ENCODE measurements at regions not wholly inside any gene's neighbourhood (a gene's known extent, or its start where the extent isn't known, plus 50 kb on each side); places are given as distances from the start of the nearest gene placed in this dataset.

DNA sequence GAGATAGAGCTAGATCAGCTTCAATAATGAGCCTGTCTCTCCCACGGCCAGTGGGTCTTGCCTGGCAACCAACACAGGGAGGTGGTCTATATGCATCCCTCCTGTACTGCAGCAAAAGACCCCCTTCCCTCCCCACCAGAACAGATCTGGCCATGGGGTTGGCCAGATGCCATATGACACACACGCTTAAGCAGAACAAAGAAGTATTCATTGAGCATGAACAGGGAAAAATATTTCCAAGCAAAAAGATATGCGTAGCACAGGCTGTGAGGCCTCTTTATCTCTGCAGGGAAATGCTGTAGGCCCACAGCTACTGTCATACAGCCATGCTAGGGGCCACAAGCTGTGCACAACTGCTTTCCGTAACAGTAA lies 73.4 kb upstream of the NRSN1 start:
- H3K79me2 ChIP-seq (ENCODE audit: control insufficient read depth, insufficient read depth, low read length): no peaks in the 10 kb centered on the region
- H3K9me3 ChIP-seq (replicated peaks; ENCODE audit: control insufficient read depth, insufficient read depth, low read length): no peaks in the 10 kb centered on the region
- H3K4me1 ChIP-seq (ENCODE audit: control insufficient read depth, extremely low read depth, insufficient read depth, low read length): no peaks in the 10 kb centered on the region
- no peaks in the 10 kb centered on the region for H3K9me1 ChIP-seq (replicated peaks; ENCODE audit: control insufficient read depth, extremely low read depth, insufficient read depth, low read length)
- no peak overlapping the region for H3K4me2 ChIP-seq (ENCODE audit: insufficient read depth, low read length)
- dilution Hi-C loops (cut with MboI; ENCODE audit: extremely low pct_ligation_motif_present, low sequenced_read_pairs) (no loop called here), intact Hi-C loops (cut with micrococcal nuclease) (no loop called here)
- CTCF ChIA-PET: no interaction called here
- POLR2A ChIA-PET: no interaction called here
- H3K36me3 ChIP-seq (ENCODE audit: control insufficient read depth in 2 of 2, extremely low read depth in 1 of 2, insufficient read depth in 2 of 2, low read length in 2 of 2): no peaks in the 10 kb centered on the region
- FAIRE-seq (no peak), DNase-seq (ENCODE audit: low read depth, low spot score) (no peak)
- BruUV-seq (replicated peaks): no TSS peak
- H3K9ac ChIP-seq (replicated peaks; ENCODE audit: extremely low read depth, insufficient read depth, low read length): no peak overlapping the region
- H3K27ac ChIP-seq (ENCODE audit: insufficient read depth, low read depth, low read length): no peak overlapping the region
- no peak overlapping the region for H3K4me3 ChIP-seq (replicated peaks in 1 of 3; ENCODE audit: insufficient read depth in 1 of 3, low read depth in 1 of 3, low read length in 3 of 3)
- no peaks in the 10 kb centered on the region for H4K20me1 ChIP-seq (replicated peaks; ENCODE audit: control insufficient read depth, extremely low read depth, insufficient read depth, low read length)
- H2AFZ ChIP-seq (ENCODE audit: low read depth, low read length): no peak overlapping the region
- TF ChIP-seq EZH2 (IDR thresholded peaks at IDR 0.05; ENCODE audit: borderline replicate concordance, low read depth, low read length, severe bottlenecking) (no peak), POLR2A (IDR thresholded peaks at IDR 0.05; ENCODE audit: low read depth, low read length) (no peak), FOS (IDR thresholded peaks at IDR 0.05; ENCODE audit: borderline replicate concordance, insufficient read depth, low read length) (no peak), MYC (IDR thresholded peaks at IDR 0.05; ENCODE audit: low read depth, low read length) (no peak), JUN (IDR thresholded peaks at IDR 0.05; ENCODE audit: borderline replicate concordance, insufficient read depth, insufficient read length, low read depth) (no peak), POLR2AphosphoS5 (IDR thresholded peaks at IDR 0.05; ENCODE audit: insufficient read depth, low read depth, low read length) (no peak), GATA2 (IDR thresholded peaks at IDR 0.05; ENCODE audit: insufficient read depth, insufficient read length, low read depth, low read length) (no peak), MAX (IDR thresholded peaks at IDR 0.05; ENCODE audit: insufficient read depth, insufficient read length) (no peak)
- TF ChIP-seq, protein P1, sequence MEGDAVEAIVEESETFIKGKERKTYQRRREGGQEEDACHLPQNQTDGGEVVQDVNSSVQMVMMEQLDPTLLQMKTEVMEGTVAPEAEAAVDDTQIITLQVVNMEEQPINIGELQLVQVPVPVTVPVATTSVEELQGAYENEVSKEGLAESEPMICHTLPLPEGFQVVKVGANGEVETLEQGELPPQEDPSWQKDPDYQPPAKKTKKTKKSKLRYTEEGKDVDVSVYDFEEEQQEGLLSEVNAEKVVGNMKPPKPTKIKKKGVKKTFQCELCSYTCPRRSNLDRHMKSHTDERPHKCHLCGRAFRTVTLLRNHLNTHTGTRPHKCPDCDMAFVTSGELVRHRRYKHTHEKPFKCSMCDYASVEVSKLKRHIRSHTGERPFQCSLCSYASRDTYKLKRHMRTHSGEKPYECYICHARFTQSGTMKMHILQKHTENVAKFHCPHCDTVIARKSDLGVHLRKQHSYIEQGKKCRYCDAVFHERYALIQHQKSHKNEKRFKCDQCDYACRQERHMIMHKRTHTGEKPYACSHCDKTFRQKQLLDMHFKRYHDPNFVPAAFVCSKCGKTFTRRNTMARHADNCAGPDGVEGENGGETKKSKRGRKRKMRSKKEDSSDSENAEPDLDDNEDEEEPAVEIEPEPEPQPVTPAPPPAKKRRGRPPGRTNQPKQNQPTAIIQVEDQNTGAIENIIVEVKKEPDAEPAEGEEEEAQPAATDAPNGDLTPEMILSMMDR (IDR thresholded peaks at IDR 0.05; ENCODE audit: extremely low read depth in 1 of 2, insufficient read depth in 1 of 2, low read depth in 1 of 2, low read length in 2 of 2): no peak
- no peaks in the 10 kb centered on the region for H3K27me3 ChIP-seq (ENCODE audit: control insufficient read depth in 2 of 2, insufficient read depth in 2 of 2, low read length in 2 of 2)
